Mucosa of rectum (tissue), 2 donors: ENCODE measurements at regions not wholly inside any gene's neighbourhood (a gene's known extent, or its start where the extent isn't known, plus 50 kb on each side); places are given as distances from the start of the nearest gene placed in this dataset.
"Not testable (repeated sequence)": the region's sequence is repeated elsewhere in the genome, so short reads cannot be mapped to it uniquely, and the experiment has no call there.

Experiments used
- H3K27ac ChIP-seq, 2 donors: one replicate each; pipeline ENCODE4 v1.7.0; 2013; ENCODE audit warnings: inconsistent platforms in 2 of 2, low read depth in 2 of 2, low read length in 2 of 2
- H3K27me3 ChIP-seq, 2 donors: one replicate each; pipeline ENCODE4 v1.7.0; 2013; ENCODE audit warnings: low read length in 2 of 2; ENCODE audit not compliant: control insufficient read depth in 2 of 2, insufficient read depth in 2 of 2
- H3K36me3 ChIP-seq, 2 donors: one replicate each; pipeline ENCODE4 v1.7.0; 2013; ENCODE audit warnings: low read length in 2 of 2; ENCODE audit not compliant: control insufficient read depth in 2 of 2, insufficient read depth in 2 of 2
- H3K4me1 ChIP-seq, 2 donors: one replicate each; pipeline ENCODE4 v1.7.0; 2013; ENCODE audit warnings: low read length in 2 of 2, mild to moderate bottlenecking in 1 of 2; ENCODE audit not compliant: control insufficient read depth in 2 of 2, insufficient read depth in 2 of 2
- H3K4me3 ChIP-seq, 2 donors: one replicate each; pipeline ENCODE4 v1.7.0; 2013; ENCODE audit warnings: low read length in 2 of 2
- H3K9ac ChIP-seq, 2 donors: one replicate each; pipeline ENCODE4 v1.7.0; 2013; ENCODE audit warnings: low read length in 2 of 2, low read depth in 1 of 2, mild to moderate bottlenecking in 1 of 2
- H3K9me3 ChIP-seq, 2 donors: one replicate each; pipeline ENCODE4 v1.7.0; 2013; ENCODE audit warnings: low read length in 2 of 2; ENCODE audit not compliant: control insufficient read depth in 2 of 2
- donor health status: healthy.
- donor health status: Normal muscosa, but diverticular disease.

DNA sequence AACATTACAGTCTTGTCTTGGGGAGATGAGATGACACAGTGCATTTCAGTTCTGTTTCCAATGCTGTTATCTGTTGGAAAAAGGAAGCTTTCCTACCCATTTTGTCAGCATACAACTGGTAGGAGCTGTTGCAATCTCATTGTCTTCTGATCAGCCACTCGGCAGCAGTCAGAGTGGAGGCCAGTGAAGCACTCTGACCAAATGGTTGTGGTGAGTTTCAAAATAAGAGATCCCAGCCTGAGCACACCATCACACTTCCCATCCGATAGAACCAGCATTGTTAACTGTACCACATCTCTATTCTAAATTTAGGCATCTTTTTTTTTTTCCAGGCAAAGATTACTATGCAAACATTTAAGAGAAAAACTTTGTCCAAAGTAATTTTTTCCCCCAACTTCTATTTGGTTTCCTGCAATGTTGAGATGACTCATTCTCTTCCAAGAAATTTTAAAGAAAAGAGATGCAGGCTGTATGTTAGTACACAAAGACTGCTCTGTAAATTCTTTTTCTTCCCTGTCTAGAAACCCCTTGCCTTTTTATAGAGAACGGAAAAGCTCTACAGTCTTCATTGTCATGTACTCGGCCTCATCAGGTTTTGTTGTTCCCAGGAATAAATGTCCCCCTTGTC, 90.0 kb upstream of the IKBKE start:
- H3K9ac ChIP-seq, H3K27me3 ChIP-seq, H3K9me3 ChIP-seq, H3K4me3 ChIP-seq, H3K4me1 ChIP-seq, H3K27ac ChIP-seq, H3K36me3 ChIP-seq: not testable (repeated sequence)

GRCh38 chr1:206380791-206381610, 89.3 kb upstream of the IKBKE start:
- not testable (repeated sequence) for H3K4me1 ChIP-seq, H3K4me3 ChIP-seq, H3K36me3 ChIP-seq, H3K9ac ChIP-seq, H3K9me3 ChIP-seq, H3K27ac ChIP-seq, H3K27me3 ChIP-seq

- not testable (repeated sequence) for H3K27me3 ChIP-seq, H3K4me3 ChIP-seq, H3K27ac ChIP-seq, H3K9ac ChIP-seq, H3K36me3 ChIP-seq, H3K4me1 ChIP-seq, H3K9me3 ChIP-seq
Observed at GRCh38 chr1:206384029-206384807, 86.1 kb upstream of the IKBKE start.

GRCh38 chr1:206384891-206385290, 85.4 kb upstream of the IKBKE start:
- H3K27ac ChIP-seq, H3K4me3 ChIP-seq: not testable (repeated sequence)

GRCh38 chr1:206387631-206388030, 82.6 kb upstream of the IKBKE start:
- not testable (repeated sequence) for H3K9me3 ChIP-seq, H3K4me1 ChIP-seq, H3K9ac ChIP-seq, H3K36me3 ChIP-seq, H3K27ac ChIP-seq, H3K27me3 ChIP-seq, H3K4me3 ChIP-seq

More at GRCh38 chr1:206384891-206385290, 85.4 kb upstream of the IKBKE start:
- not testable (repeated sequence) for H3K36me3 ChIP-seq, H3K9me3 ChIP-seq, H3K9ac ChIP-seq, H3K4me1 ChIP-seq, H3K27me3 ChIP-seq

- H3K4me1 ChIP-seq, H3K9ac ChIP-seq, H3K27ac ChIP-seq, H3K27me3 ChIP-seq, H3K4me3 ChIP-seq, H3K36me3 ChIP-seq, H3K9me3 ChIP-seq: not testable (repeated sequence)
Observed at GRCh38 chr1:206391903-206392302, 78.4 kb upstream of the IKBKE start.

DNA sequence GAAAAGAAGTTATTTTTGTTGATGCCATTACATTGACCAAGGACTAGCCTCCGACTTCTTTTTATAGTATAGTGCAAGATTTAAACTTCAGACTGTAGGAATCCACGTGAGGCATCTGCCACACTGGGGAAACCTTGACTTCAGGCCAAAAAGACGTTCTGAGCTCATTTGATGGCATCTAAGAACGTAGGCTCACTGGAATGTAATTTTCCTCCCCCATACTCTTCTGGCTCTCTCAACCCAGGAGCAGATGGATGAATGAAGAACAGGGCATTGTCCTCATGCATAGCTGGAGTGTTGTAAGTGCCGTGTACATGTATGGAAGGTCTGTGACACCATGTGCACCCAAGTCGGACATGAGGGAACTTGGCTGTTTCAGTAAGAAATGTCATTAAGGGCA, 72.8 kb upstream of the IKBKE start:
- not testable (repeated sequence) for H3K9me3 ChIP-seq, H3K4me3 ChIP-seq, H3K4me1 ChIP-seq, H3K36me3 ChIP-seq, H3K27me3 ChIP-seq, H3K9ac ChIP-seq, H3K27ac ChIP-seq

DNA sequence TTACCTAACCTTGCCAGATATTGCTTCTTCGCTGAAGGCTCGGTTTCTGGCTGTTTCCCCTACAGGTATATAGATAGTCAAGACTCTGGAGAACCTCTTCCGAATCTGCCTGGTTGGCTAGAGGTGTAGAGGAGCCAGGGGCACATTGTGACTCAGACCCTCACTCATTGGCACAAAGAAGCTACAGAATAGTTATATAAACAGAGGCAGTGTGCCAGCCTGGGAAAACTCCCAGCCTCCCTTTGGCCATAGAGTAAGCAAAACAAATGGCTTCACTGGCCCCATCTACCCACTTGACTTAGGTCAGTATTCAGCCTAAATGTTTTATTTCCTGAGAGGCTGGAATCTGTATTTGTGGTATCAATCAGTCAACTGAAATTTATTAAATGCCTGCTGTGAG, 72.0 kb upstream of the IKBKE start:
- not testable (repeated sequence) for H3K4me3 ChIP-seq, H3K4me1 ChIP-seq, H3K27ac ChIP-seq, H3K9me3 ChIP-seq, H3K27me3 ChIP-seq, H3K36me3 ChIP-seq, H3K9ac ChIP-seq

DNA sequence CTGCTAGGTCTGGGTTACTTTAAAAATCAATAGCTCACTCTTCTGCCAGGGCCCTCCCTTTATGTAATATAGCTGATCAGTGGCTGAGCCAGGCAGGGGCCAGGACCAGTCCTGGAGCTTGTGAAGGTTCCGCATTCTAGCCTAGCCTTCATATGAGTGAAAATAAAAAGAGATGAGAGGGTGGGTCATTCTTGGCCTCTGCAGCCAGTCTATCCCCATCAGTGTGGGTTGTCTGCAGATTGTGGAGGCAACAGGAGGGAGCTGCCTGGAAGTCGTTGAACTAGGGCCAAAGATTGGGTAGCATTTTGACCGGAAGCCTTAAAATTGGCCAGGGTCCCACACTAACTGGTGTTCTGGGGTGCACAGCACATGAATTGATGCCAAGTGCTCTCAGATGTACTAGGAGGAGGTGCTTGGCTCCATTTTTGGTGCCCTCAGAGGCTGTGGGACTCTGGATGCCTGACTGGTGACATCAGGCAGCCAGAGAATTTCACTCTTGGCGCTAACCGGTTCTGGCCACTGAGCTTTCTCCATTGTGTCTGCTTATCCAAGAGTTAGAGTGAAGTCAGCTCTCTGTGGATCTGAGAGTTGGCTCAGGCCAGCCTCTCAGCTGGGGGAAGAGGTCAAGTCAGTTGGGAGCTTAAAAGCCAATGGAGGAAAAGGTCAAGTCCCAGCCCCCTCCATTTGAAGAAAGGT, 66.5 kb upstream of the IKBKE start:
- H3K27ac ChIP-seq, H3K4me3 ChIP-seq, H3K4me1 ChIP-seq, H3K36me3 ChIP-seq, H3K9ac ChIP-seq, H3K9me3 ChIP-seq, H3K27me3 ChIP-seq: not testable (repeated sequence)
